Left ventricle myocardium inferior (tissue), 1 donor: ENCODE measurements at regions not wholly inside any gene's neighbourhood (a gene's known extent, or its start where the extent isn't known, plus 50 kb on each side); places are given as distances from the start of the nearest gene placed in this dataset.

ENCODE experiments used
- DNase-seq: peaks from one replicate; pipeline ENCODE4 v3.0.0-alpha.2; 2020
- H3K27ac ChIP-seq: fragments of 200-600 bp; replicated peaks from 2 replicates; pipeline ENCODE4 v1.8.0; 2021
- H3K27me3 ChIP-seq: fragments of 200-600 bp; 2 replicates; pipeline ENCODE4 v1.8.0; 2021; ENCODE audit warnings: low read depth
- H3K36me3 ChIP-seq: fragments of 200-600 bp; 2 replicates; pipeline ENCODE4 v1.8.0; 2021
- H3K4me1 ChIP-seq: fragments of 200-600 bp; 2 replicates; pipeline ENCODE4 v1.8.0; 2021
- H3K4me3 ChIP-seq: fragments of 200-600 bp; 2 replicates; pipeline ENCODE4 v1.8.0; 2021; ENCODE audit warnings: mild to moderate bottlenecking, moderate library complexity
- H3K9me3 ChIP-seq: fragments of 200-600 bp; replicated peaks from 2 replicates; pipeline ENCODE4 v1.8.0; 2021
- intact Hi-C: fragments of 100-400 bp; cut with micrococcal nuclease; formaldehyde crosslinking; loops from one replicate; pipeline ENCODE4 v1.11.0; 2022
- TF ChIP-seq, protein P1 (sequence below): fragments of 200-600 bp; IDR thresholded peaks from 2 replicates; pipeline ENCODE4 v1.8.0; 2021; ENCODE audit warnings: antibody characterized with exemption, mild to moderate bottlenecking, borderline replicate concordance
- donor health status: DM: no; HTN: yes; CAD: no; lungs with severe emphysema.

DNA sequence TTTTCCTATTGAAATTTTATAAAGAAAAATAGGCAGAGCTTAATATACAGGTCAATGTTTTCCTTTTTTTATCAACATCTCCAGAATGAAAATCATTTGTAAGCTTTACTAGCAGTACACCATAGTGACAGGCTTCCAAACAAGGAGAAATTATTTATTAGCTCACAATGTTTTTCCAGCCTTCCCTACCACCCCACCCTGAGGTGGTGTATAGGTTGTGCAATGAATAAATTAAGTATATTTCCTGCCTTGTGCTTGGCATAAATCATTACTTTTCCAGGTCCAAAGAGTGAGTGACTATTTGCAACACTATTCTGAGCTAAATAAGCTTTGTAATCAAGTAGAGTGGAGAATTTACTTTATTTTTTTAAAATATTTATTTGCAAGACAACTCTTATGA lies 876.2 kb upstream of the POU3F3 start:
- Histone ChIP-seq H3K27ac (no peak overlapping the region), H3K36me3 (no peaks in the 10 kb centered on the region), H3K9me3 (no peaks in the 10 kb centered on the region), H3K4me1 (no peaks in the 10 kb centered on the region), H3K4me3 (no peak overlapping the region), H3K27me3 (no peaks in the 10 kb centered on the region)
- TF ChIP-seq, protein P1, sequence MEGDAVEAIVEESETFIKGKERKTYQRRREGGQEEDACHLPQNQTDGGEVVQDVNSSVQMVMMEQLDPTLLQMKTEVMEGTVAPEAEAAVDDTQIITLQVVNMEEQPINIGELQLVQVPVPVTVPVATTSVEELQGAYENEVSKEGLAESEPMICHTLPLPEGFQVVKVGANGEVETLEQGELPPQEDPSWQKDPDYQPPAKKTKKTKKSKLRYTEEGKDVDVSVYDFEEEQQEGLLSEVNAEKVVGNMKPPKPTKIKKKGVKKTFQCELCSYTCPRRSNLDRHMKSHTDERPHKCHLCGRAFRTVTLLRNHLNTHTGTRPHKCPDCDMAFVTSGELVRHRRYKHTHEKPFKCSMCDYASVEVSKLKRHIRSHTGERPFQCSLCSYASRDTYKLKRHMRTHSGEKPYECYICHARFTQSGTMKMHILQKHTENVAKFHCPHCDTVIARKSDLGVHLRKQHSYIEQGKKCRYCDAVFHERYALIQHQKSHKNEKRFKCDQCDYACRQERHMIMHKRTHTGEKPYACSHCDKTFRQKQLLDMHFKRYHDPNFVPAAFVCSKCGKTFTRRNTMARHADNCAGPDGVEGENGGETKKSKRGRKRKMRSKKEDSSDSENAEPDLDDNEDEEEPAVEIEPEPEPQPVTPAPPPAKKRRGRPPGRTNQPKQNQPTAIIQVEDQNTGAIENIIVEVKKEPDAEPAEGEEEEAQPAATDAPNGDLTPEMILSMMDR = no peak
- intact Hi-C loops = no loop called here
- DNase-seq = no peak

DNA sequence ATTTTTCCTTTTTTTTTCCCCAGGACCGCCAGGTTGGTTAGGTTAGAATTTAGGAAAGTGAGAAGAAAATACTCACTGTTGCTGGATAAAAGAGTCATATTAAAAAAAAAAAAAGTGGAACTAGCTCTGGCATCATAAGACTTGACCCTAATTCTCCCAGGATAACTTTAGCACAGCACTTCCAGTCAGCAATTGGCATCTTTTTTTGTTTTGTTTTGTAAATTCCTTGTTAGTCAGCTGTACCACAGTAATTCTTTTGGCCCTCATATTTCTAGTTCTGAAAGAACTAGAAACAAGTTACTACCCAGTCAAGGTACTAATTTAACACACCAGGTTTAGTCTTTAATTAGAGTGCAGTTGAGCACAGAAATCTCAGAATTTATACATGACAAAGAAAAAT lies 873.5 kb upstream of the POU3F3 start:
- H3K4me3 ChIP-seq = no peak overlapping the region
- H3K9me3 ChIP-seq = no peaks in the 10 kb centered on the region
- no peaks in the 10 kb centered on the region for H3K36me3 ChIP-seq
- TF ChIP-seq, protein P1 = no peak
- intact Hi-C loops = no loop called here
- no peak overlapping the region for H3K27ac ChIP-seq
- no peaks in the 10 kb centered on the region for H3K27me3 ChIP-seq
- no peak for DNase-seq
- H3K4me1 ChIP-seq = no peaks in the 10 kb centered on the region

DNA sequence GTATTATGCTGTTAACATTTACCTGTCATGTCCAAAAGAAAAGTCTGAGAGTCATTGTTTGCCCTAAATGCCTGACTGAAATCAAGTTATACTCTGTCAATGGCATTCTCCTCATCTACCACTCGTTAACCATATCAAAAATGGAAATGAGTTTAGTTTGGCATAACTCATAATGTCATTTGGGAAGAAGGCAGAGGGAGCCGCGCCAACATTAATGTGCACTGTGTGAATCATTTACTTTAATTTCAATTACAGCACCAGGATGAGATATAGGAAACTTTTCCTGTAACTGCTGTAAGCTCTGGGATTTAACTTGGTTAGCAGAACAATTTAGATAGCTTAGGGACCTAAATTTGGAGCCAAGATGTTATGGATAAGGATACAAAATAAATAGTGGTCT lies 871.2 kb upstream of the POU3F3 start:
- no peak overlapping the region for H3K27ac ChIP-seq
- H3K27me3 ChIP-seq = no peaks in the 10 kb centered on the region
- TF ChIP-seq, protein P1 = no peak
- H3K4me1 ChIP-seq = no peaks in the 10 kb centered on the region
- no peak for DNase-seq
- intact Hi-C loops = no loop called here
- H3K36me3 ChIP-seq = no peaks in the 10 kb centered on the region
- H3K9me3 ChIP-seq = no peaks in the 10 kb centered on the region
- H3K4me3 ChIP-seq = no peak overlapping the region

DNA sequence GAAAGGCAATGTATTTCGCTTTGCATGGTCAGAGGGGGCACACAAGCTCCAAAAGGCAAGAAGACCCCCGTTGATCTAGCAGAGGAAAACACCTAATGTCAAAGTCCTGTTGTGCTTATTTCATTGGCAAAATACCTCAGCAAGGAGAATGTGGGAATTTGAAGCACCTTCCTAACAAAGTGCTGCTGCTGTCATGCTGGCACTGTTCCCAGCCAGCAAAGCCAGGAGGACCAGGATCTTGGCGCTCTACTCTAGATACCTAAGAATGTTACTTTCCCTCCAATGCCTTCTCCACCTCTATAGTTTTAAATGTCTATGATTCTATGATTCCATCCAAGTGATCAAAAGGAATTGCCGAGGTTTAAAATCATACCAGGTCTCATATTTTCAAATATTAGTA lies 867.9 kb upstream of the POU3F3 start:
- H3K36me3 ChIP-seq = no peaks in the 10 kb centered on the region
- intact Hi-C loops = no loop called here
- H3K4me1 ChIP-seq = no peaks in the 10 kb centered on the region
- no peak for DNase-seq
- no peaks in the 10 kb centered on the region for H3K9me3 ChIP-seq
- H3K27me3 ChIP-seq = no peaks in the 10 kb centered on the region
- no peak overlapping the region for H3K4me3 ChIP-seq
- TF ChIP-seq, protein P1 = no peak
- no peak overlapping the region for H3K27ac ChIP-seq

DNA sequence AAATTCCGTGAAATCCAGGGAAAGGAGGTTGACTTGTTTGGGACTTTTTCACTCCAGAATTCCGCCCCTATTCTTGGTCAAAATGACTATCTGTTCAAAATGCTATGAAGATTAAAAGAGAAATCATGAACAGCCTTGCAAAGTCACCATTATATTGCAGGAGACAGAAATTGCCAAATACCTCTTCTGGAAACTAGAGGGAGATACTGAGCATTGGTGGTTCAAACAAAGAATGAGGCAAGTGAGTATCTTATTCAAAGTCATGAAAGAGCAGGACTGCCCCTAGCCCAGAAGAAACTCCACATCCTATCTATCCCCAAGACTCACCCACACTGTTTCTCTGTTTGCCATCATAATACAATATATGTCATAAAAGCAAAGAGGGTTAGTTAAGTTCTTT lies 862.3 kb upstream of the POU3F3 start:
- Histone ChIP-seq H3K27me3 (peaks cover 5% of the 10 kb centered on the region), H3K4me3 (no peak overlapping the region), H3K27ac (no peak overlapping the region), H3K4me1 (no peaks in the 10 kb centered on the region), H3K36me3 (no peaks in the 10 kb centered on the region), H3K9me3 (peaks cover 6% of the 10 kb centered on the region)
- TF ChIP-seq, protein P1 = no peak
- DNase-seq = no peak
- intact Hi-C loops = no loop called here

DNA sequence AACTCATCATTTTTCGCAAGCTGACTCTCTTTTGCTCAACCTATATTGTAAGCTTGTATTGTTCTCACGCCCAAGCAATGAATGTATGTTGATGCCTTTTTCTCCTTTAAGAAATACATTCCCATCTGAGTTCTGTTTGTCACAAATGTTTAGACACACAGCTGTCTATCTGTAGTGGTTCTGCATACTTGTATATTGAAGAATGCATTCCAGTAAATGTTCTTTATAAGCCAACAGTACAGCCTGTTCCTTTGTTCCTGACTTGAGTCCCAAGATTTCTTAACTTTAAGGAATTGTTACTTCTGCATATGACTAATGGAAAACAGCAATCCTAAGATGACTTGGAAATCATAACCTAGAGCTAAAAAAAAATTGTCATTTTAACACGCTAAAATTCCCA lies 849.1 kb upstream of the POU3F3 start:
- Histone ChIP-seq H3K9me3 (peaks cover 8% of the 10 kb centered on the region), H3K27ac (no peak overlapping the region), H3K4me1 (no peaks in the 10 kb centered on the region), H3K4me3 (no peak overlapping the region), H3K36me3 (no peaks in the 10 kb centered on the region), H3K27me3 (no peaks in the 10 kb centered on the region)
- intact Hi-C loops = no loop called here
- TF ChIP-seq, protein P1 = no peak
- no peak for DNase-seq
